ENCODE measurements at regions not wholly inside any gene's neighbourhood (a gene's known extent, or its start where the extent isn't known, plus 50 kb on each side); places are given as distances from the start of the nearest gene placed in this dataset.

DNA sequence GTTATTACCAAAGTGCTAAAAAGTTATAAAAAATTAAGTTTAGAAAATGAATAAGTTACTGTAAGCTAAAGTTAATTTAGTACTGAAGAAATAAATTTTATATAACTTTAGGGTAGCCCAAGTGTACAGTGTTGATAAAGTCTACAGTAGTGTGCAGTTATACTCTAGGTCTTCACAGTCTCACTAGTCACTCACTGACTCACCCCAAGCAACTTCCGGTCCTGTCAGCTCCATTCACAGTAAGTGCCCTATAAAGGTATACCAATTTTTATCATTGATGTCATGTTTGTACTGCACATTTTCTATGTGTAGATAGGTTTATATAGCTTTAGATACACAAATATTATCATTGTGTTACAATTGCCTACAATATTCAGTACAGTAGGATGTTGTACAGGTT is 518.3 kb upstream of the PIK3C3 start:
- Histone ChIP-seq H3K14ac (ENCODE audit: low read length in 2 of 2) (no peak overlapping the region), H3K4me3 (ENCODE audit: insufficient read depth in 1 of 2, low read depth in 1 of 2, low read length in 2 of 2) (no peak overlapping the region), H3K27ac (ENCODE audit: low read length, poor library complexity, severe bottlenecking) (no peak overlapping the region), H4K91ac (ENCODE audit: low read length) (no peak overlapping the region), H2BK5ac (ENCODE audit: low read depth, low read length, poor library complexity, severe bottlenecking) (no peak overlapping the region), H3K4me2 (ENCODE audit: low read length, poor library complexity, severe bottlenecking) (no peak overlapping the region), H3K27me3 (ENCODE audit: control insufficient read depth in 1 of 2, insufficient read depth in 1 of 2, low read length in 2 of 2) (no peaks in the 10 kb centered on the region), H3K79me1 (replicated peaks; ENCODE audit: low read length, poor library complexity, severe bottlenecking) (no peaks in the 10 kb centered on the region), H3K4ac (ENCODE audit: low read depth in 1 of 2, low read length in 2 of 2) (no peak overlapping the region), H3K9ac (ENCODE audit: low read length) (no peak overlapping the region), H3K36me3 (ENCODE audit: control insufficient read depth in 1 of 2, insufficient read depth in 2 of 2, low read depth in 1 of 2, low read length in 2 of 2) (no peaks in the 10 kb centered on the region), H3K23ac (ENCODE audit: low read length in 2 of 2) (no peak overlapping the region), H3K18ac (ENCODE audit: low read depth in 1 of 2, low read length in 2 of 2) (no peak overlapping the region), H4K8ac (ENCODE audit: low read length) (no peak overlapping the region), H3K4me1 (ENCODE audit: control insufficient read depth, insufficient read depth, low read depth, low read length) (no peaks in the 10 kb centered on the region), H2BK12ac (ENCODE audit: low read length in 2 of 2) (no peak overlapping the region), H2BK15ac (ENCODE audit: low read depth, poor library complexity, severe bottlenecking) (no peak overlapping the region), H2BK120ac (ENCODE audit: low read depth, low read length) (no peak overlapping the region), H2AK5ac (ENCODE audit: low read length, severe bottlenecking) (no peak overlapping the region), H3K9me3 (ENCODE audit: control insufficient read depth, low read length) (peaks cover 13% of the 10 kb centered on the region), H2AFZ (ENCODE audit: low read depth, low read length) (no peak overlapping the region)
- no peak for DNase-seq
- WGBS = no CpG with 5 or more reads among the region's 1 CpG

GRCh38 chr18:41418598-41418997 is 536.4 kb upstream of the PIK3C3 start:
- no peak for DNase-seq
- no peak overlapping the region for H3K4ac ChIP-seq (ENCODE audit: low read depth in 1 of 2, low read length in 2 of 2)
- no peak overlapping the region for H2AK5ac ChIP-seq (ENCODE audit: low read length, severe bottlenecking)
- H2AFZ ChIP-seq (ENCODE audit: low read depth, low read length) = no peak overlapping the region
- no peaks in the 10 kb centered on the region for H3K9me3 ChIP-seq (ENCODE audit: control insufficient read depth, low read length)
- peak overlapping the region; percentile 48 for H2BK15ac ChIP-seq (ENCODE audit: low read depth, poor library complexity, severe bottlenecking)
- H3K27ac ChIP-seq (ENCODE audit: low read length, poor library complexity, severe bottlenecking) = no peak overlapping the region
- H3K9ac ChIP-seq (ENCODE audit: low read length) = no peak overlapping the region
- no peaks in the 10 kb centered on the region for H3K4me1 ChIP-seq (ENCODE audit: control insufficient read depth, insufficient read depth, low read depth, low read length)
- H3K23ac ChIP-seq (ENCODE audit: low read length in 2 of 2) = no peak overlapping the region
- H4K8ac ChIP-seq (ENCODE audit: low read length) = no peak overlapping the region
- no peaks in the 10 kb centered on the region for H3K79me1 ChIP-seq (replicated peaks; ENCODE audit: low read length, poor library complexity, severe bottlenecking)
- H2BK5ac ChIP-seq (ENCODE audit: low read depth, low read length, poor library complexity, severe bottlenecking) = no peak overlapping the region
- no peak overlapping the region for H2BK120ac ChIP-seq (ENCODE audit: low read depth, low read length)
- no peak overlapping the region for H4K91ac ChIP-seq (ENCODE audit: low read length)
- no peak overlapping the region for H3K4me3 ChIP-seq (ENCODE audit: insufficient read depth in 1 of 2, low read depth in 1 of 2, low read length in 2 of 2)
- no peak overlapping the region for H2BK12ac ChIP-seq (ENCODE audit: low read length in 2 of 2)
- no peaks in the 10 kb centered on the region for H3K27me3 ChIP-seq (ENCODE audit: control insufficient read depth in 1 of 2, insufficient read depth in 1 of 2, low read length in 2 of 2)
- no peaks in the 10 kb centered on the region for H3K36me3 ChIP-seq (ENCODE audit: control insufficient read depth in 1 of 2, insufficient read depth in 2 of 2, low read depth in 1 of 2, low read length in 2 of 2)
- H3K4me2 ChIP-seq (ENCODE audit: low read length, poor library complexity, severe bottlenecking) = no peak overlapping the region
- WGBS = 25% methylated on average over 1 of the region's 3 CpGs
- H3K18ac ChIP-seq (ENCODE audit: low read depth in 1 of 2, low read length in 2 of 2) = peak overlapping the region in 1 of 2 experiments; percentile 38
- H3K14ac ChIP-seq (ENCODE audit: low read length in 2 of 2) = no peak overlapping the region

DNA sequence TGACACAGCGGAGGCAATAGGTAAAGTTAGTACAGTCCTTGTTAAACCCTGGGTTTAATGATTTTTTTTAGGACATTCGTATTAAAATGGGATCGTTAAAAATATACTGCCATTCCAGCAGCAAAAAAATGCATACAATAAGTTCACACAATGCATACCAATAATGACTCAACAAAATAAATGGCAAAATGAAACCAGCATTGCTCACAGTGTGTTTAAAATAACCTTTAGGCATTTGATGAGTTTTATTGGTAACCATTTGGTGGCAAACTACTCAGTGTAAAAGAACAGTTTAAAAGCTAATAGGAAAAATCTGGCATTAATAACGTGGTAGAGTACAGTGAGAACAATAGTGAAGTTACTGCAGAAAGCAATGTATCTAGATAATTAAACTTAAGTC is 539.0 kb upstream of the PIK3C3 start:
- Histone ChIP-seq H3K14ac (ENCODE audit: low read length in 2 of 2) (no peak overlapping the region), H2BK5ac (ENCODE audit: low read depth, low read length, poor library complexity, severe bottlenecking) (no peak overlapping the region), H3K23ac (ENCODE audit: low read length in 2 of 2) (no peak overlapping the region), H3K4ac (ENCODE audit: low read depth in 1 of 2, low read length in 2 of 2) (no peak overlapping the region), H3K27me3 (ENCODE audit: control insufficient read depth in 1 of 2, insufficient read depth in 1 of 2, low read length in 2 of 2) (no peaks in the 10 kb centered on the region), H3K79me1 (replicated peaks; ENCODE audit: low read length, poor library complexity, severe bottlenecking) (no peaks in the 10 kb centered on the region), H3K9me3 (ENCODE audit: control insufficient read depth, low read length) (no peaks in the 10 kb centered on the region), H3K18ac (ENCODE audit: low read depth in 1 of 2, low read length in 2 of 2) (no peak overlapping the region), H4K91ac (ENCODE audit: low read length) (no peak overlapping the region), H3K27ac (ENCODE audit: low read length, poor library complexity, severe bottlenecking) (no peak overlapping the region), H2AFZ (ENCODE audit: low read depth, low read length) (no peak overlapping the region), H4K8ac (ENCODE audit: low read length) (no peak overlapping the region), H2BK15ac (ENCODE audit: low read depth, poor library complexity, severe bottlenecking) (no peak overlapping the region), H2BK120ac (ENCODE audit: low read depth, low read length) (no peak overlapping the region), H2BK12ac (ENCODE audit: low read length in 2 of 2) (no peak overlapping the region), H3K4me2 (ENCODE audit: low read length, poor library complexity, severe bottlenecking) (no peak overlapping the region), H3K4me1 (ENCODE audit: control insufficient read depth, insufficient read depth, low read depth, low read length) (no peaks in the 10 kb centered on the region), H2AK5ac (ENCODE audit: low read length, severe bottlenecking) (no peak overlapping the region), H3K4me3 (ENCODE audit: insufficient read depth in 1 of 2, low read depth in 1 of 2, low read length in 2 of 2) (no peak overlapping the region), H3K9ac (ENCODE audit: low read length) (no peak overlapping the region), H3K36me3 (ENCODE audit: control insufficient read depth in 1 of 2, insufficient read depth in 2 of 2, low read depth in 1 of 2, low read length in 2 of 2) (no peaks in the 10 kb centered on the region)
- WGBS = 90% methylated on average over 2 of the region's 4 CpGs
- DNase-seq = no peak

DNA sequence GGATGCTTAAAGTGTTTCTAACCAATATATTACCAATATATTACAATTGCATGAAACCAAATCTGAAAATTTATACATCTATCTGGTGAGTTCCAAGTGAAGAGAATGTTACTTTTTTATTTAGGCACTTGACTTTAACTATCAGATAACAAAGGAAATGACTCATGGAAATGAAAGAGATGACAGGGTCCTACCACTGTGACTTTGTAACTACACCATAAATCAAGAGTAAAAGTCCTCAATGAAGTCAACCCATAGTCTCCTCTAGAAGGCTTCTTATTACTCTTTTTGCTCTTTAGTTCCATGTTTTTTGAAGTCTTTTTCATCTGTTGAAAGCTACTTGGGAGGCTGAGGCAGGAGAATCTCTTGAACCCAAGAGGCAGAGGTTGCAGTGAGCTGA is 545.0 kb upstream of the PIK3C3 start:
- Histone ChIP-seq H2BK12ac (ENCODE audit: low read length in 2 of 2) (no peak overlapping the region), H3K36me3 (ENCODE audit: control insufficient read depth in 1 of 2, insufficient read depth in 2 of 2, low read depth in 1 of 2, low read length in 2 of 2) (no peaks in the 10 kb centered on the region), H3K4me1 (ENCODE audit: control insufficient read depth, insufficient read depth, low read depth, low read length) (no peaks in the 10 kb centered on the region), H3K27me3 (ENCODE audit: control insufficient read depth in 1 of 2, insufficient read depth in 1 of 2, low read length in 2 of 2) (no peaks in the 10 kb centered on the region), H3K18ac (ENCODE audit: low read depth in 1 of 2, low read length in 2 of 2) (no peak overlapping the region), H3K9ac (ENCODE audit: low read length) (no peak overlapping the region), H3K4ac (ENCODE audit: low read depth in 1 of 2, low read length in 2 of 2) (no peak overlapping the region), H3K4me2 (ENCODE audit: low read length, poor library complexity, severe bottlenecking) (no peak overlapping the region), H3K79me1 (replicated peaks; ENCODE audit: low read length, poor library complexity, severe bottlenecking) (no peaks in the 10 kb centered on the region), H3K23ac (ENCODE audit: low read length in 2 of 2) (no peak overlapping the region), H2BK5ac (ENCODE audit: low read depth, low read length, poor library complexity, severe bottlenecking) (no peak overlapping the region), H3K14ac (ENCODE audit: low read length in 2 of 2) (no peak overlapping the region), H2BK15ac (ENCODE audit: low read depth, poor library complexity, severe bottlenecking) (no peak overlapping the region), H2AFZ (ENCODE audit: low read depth, low read length) (no peak overlapping the region), H4K91ac (ENCODE audit: low read length) (no peak overlapping the region), H4K8ac (ENCODE audit: low read length) (no peak overlapping the region), H2AK5ac (ENCODE audit: low read length, severe bottlenecking) (no peak overlapping the region), H2BK120ac (ENCODE audit: low read depth, low read length) (no peak overlapping the region), H3K9me3 (ENCODE audit: control insufficient read depth, low read length) (no peaks in the 10 kb centered on the region), H3K27ac (ENCODE audit: low read length, poor library complexity, severe bottlenecking) (no peak overlapping the region), H3K4me3 (ENCODE audit: insufficient read depth in 1 of 2, low read depth in 1 of 2, low read length in 2 of 2) (no peak overlapping the region)
- peak; percentile 26 for DNase-seq
